ENCODE measurements at regions not wholly inside any gene's neighbourhood (a gene's known extent, or its start where the extent isn't known, plus 50 kb on each side); places are given as distances from the start of the nearest gene placed in this dataset.

GRCh38 chr2:128494307-128494639, 175.6 kb upstream of the HS6ST1 start:
- no peak for DNase-seq (ENCODE audit: low read depth)

DNA sequence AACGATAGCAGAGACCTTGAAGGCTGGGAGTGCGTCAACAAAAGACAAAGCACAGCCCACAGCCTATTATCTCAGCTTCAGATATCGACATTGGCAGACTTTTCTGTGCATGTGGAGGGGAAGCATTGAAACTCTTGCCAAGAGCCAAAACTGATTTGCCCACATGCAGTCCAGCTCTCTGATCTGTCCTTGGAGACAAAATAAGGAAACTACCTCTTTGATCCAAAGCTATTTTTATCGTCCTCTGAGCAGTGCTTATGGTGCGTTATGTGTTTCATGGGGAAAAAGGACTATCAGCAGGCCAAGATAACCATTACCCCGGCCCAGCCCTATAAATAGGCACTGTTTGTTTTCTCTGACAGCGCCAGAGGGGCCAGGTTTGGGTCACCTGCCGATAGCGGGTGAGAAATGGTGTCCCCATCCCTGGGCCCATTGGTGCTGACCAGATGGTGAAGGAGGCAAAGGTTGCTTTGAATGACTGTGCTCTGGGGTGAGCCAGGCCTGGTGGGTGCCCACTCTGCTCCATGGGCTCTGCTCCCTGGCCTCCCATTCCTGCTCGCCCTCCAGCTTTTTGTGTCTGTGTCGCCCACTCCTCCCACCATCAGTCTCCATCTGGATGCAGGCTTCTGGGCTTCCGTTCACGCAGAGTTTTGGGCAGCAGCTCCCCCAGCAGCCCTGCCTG, 176.1 kb upstream of the HS6ST1 start:
- DNase-seq (ENCODE audit: low read depth), result no peak

DNA sequence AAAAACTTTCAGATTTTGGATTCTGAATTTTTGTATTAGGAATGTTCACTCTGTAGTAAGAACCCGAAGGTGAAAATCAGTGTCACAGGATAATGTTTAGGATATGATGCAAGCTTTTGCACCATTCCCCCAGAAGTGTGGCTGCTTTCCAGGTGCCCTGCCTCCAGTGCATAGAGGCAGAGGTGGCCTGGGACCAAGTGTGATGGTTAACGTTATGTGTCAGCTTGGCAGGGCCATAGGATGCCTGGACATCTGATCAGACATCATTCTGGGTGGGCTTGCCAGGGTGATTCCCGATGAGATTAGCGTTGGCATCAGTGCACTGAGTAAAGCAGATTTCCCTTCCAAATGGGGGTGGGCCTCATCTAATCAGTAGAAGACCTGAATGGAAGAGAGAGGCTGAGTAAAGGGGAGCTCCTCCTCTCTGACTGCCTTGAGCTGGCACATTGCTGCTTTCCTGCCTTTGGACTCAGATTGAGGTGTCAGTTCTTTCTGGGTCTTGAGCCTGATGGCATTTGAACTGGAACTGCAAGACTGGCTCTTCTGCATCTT, 177.4 kb upstream of the HS6ST1 start:
- no peak for DNase-seq (ENCODE audit: low read depth)

- DNase-seq (ENCODE audit: low read depth), result no peak
Observed at GRCh38 chr2:128496700-128497099, 178.0 kb upstream of the HS6ST1 start.

DNA sequence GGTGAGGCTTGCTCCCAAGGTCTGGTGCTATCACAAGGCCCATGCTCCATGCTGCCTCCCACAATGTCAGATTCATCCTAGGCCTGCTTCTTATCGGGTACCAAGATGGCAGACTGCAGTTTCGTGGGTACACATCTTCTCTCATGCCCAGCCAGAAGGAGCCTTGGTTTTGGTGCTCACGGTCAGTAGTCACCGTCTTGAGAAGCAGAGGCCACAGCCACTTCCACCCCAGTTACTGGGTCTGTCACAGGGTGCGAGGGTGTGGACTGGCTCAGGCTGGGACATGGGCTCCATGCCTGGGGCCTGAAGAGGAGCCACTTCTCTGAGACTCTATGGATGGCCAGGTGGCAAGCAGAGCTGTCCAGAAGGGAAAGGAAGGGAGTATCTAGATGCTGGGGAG, 178.8 kb upstream of the HS6ST1 start:
- DNase-seq (ENCODE audit: low read depth), result no peak

GRCh38 chr2:128498086-128498485, 179.4 kb upstream of the HS6ST1 start:
- DNase-seq (ENCODE audit: low read depth), result no peak

- DNase-seq (ENCODE audit: low read depth), result no peak
Observed at GRCh38 chr2:128498589-128498988, 179.9 kb upstream of the HS6ST1 start.

GRCh38 chr2:128499367-128500137, 180.9 kb upstream of the HS6ST1 start:
- DNase-seq (ENCODE audit: low read depth), result no peak

GRCh38 chr2:128500138-128500800, 181.6 kb upstream of the HS6ST1 start:
- DNase-seq (ENCODE audit: low read depth), result no peak

- no peak for DNase-seq (ENCODE audit: low read depth)
Observed at GRCh38 chr2:128501006-128501690, 182.5 kb upstream of the HS6ST1 start.

GRCh38 chr2:128501700-128502099, 183.0 kb upstream of the HS6ST1 start:
- DNase-seq (ENCODE audit: low read depth), result no peak

GRCh38 chr2:128502200-128502599, 183.5 kb upstream of the HS6ST1 start:
- DNase-seq (ENCODE audit: low read depth), result no peak

- DNase-seq (ENCODE audit: low read depth), result no peak
Observed at GRCh38 chr2:128502638-128503246, 184.1 kb upstream of the HS6ST1 start.

DNA sequence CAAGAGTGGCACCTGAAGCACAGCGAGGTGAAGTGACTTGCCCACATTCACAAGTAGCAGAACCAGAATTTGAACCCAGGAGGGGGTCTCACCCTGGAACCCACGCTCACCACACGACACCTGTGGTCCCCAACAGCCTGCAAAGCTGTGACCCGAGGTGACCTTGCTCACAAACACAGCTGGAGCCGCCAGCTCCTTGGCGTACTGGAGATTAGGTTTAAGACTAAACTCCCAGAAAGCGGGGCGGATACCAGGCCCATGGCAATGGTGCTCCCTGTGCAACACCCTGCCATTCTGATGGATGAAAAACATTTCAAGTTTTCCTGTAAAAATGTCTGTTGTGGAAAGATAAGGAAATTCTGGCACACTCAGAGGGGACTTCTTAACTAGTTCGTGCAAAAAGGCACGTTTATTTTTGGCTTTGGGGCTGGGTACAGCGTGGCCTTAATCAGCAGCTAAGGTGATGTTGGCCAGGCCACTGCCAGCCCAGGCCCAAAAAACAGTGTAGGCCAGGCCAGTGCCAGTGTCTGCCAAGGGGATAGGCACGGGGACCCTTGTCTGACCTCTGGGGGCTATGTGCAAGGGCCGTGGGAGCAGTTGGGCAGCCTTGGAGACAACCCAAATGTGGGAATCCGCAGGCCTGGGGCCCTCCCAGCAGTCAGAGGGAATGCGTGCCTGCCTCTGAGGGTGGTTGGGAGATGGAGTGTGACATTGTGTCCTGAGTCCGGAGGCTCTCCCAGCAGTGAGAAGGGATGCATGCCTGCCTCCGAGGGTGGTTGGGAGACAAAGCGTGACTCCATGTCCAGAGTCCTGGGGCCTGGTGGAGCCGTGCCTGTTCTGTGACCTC, 185.0 kb upstream of the HS6ST1 start:
- DNase-seq (ENCODE audit: low read depth), result no peak

DNA sequence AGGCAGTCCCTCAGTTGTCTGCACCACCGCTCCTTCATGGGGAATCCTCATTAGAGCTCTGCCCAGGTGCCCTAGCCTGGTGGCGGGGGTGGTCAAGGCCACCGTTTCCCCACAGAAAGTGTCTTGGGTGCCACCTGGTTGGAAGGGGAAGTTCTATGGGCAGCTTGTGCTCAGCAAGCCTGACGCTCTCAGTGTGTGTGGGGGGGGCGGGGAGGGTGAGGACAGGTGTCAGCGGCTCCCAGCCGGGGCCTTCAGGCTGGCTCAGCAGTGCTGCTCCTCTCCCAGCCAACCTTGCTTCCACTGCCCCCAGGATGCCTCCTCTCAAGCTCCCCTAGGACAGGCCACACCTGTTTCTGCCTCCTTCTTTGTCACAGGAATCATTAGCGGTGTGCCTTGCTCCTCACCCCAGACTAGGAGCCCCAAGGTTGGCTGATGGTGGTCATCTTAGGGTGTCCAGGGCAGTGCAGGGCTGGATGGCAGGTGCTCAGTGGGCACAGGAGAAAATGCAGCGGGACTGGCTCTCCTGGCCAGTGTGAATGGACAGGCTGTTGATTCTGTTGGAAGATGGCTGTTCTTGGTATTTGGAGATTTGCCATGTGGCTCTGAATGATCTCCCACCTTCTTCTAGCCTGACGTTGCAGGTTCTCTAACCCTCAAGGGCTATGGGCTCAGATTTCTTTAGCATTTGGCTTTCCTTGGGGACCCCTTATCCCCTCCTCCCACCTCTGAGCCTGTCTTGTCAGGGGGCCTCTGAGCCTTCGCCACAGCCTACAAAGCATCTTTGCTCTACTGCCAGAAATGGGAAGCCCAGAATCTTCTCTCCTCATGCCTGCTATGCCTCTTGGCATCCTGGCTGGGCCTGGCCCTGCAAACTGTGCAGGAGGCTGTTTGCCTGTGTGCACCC, 185.8 kb upstream of the HS6ST1 start:
- DNase-seq (ENCODE audit: low read depth), result no peak

GRCh38 chr2:128505150-128505490, 186.5 kb upstream of the HS6ST1 start:
- no peak for DNase-seq (ENCODE audit: low read depth)

DNA sequence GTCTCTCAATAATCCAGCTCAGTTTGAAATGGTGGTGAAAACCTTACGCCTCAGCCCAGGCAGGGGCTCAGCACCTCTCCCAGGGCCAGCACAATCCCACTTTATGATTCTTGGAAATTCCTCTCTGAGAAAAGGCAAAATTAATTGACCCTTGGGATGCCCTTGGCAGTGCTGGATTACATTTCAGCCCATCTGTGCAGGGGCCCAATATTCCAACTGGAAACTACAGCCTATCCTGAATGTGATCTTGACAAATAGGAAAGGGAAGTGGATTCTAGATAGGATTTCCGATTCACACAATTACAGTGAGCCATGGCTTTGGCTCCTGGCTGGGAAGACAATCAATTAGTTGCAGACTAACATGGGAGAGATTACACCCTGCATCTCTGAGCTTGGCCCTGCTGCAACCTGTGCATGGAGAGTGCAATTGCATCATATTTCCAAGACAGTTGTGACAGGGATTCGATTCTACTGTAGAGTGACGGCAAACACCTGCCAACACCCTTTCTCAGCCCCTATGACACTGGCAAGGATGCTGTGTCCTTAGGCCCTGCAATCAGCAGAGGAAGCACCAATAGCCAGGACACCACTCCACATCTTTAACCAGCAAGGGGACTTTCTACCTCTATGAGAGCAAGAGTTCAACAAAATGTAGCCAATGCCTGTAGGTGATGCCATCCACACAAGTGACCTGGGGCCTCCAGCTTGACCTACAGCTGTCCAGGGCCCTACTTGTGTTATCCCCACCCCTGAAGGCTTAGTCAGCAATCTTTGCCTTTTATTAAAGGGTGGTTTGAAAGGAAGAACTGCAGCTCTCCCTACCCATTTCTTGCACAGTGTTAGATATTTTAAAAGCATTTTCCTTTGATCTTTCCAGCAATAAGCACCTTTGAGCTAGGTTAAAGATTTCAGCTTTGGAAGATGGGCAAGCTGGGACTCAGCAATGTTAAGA, 187.2 kb upstream of the HS6ST1 start:
- DNase-seq (ENCODE audit: low read depth), result no peak

- no peak for DNase-seq (ENCODE audit: low read depth)
Observed at GRCh38 chr2:128506534-128506933, 187.9 kb upstream of the HS6ST1 start.
